ENCODE measurements at regions not wholly inside any gene's neighbourhood (a gene's known extent, or its start where the extent isn't known, plus 50 kb on each side); places are given as distances from the start of the nearest gene placed in this dataset.

DNA sequence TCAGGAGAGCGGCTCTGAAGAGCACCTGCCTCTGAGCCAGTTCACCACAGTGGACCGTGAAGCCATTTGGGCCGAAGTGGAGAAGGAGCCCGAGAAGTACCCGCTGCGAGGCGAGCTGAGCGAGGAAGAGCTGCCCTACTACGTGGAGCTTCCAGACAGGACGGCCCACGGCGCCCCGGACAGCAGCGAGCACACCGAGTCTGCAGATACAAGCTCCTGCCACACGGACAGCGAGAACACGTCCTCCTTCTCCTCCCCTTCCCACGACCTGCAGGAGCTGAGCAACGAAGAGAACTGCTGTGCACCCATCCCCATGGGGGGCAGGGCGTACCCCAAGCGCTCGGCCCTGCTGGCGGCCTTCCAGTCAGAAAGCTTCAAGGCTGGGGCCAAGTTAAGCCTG is 74.9 kb upstream of the MORC3 start:
- TF ChIP-seq CHCHD3 (CRISPR knock-in tag; IDR thresholded peaks at IDR 0.05) (no peak), MXD3 (CRISPR knock-in tag; IDR thresholded peaks at IDR 0.05) (no peak)

Data from HepG2 (cell line).